CD14-positive monocyte (primary cell): ENCODE measurements at regions not wholly inside any gene's neighbourhood (a gene's known extent, or its start where the extent isn't known, plus 50 kb on each side); places are given as distances from the start of the nearest gene placed in this dataset.

Source experiments
- DNase-seq, 3 donors: peaks; one replicate each; pipeline ENCODE4 v3.0.0-alpha.2; 2011 to 2022
- H2AFZ ChIP-seq: 2 replicates; pipeline ENCODE4 v1.6.0; 2012; ENCODE audit warnings: mild to moderate bottlenecking, low read depth, low read length, inconsistent platforms; ENCODE audit not compliant: insufficient read depth, poor library complexity, severe bottlenecking
- H3K27ac ChIP-seq, 2 donors: 1 replicate in 1 of 2; 2 replicates in 1 of 2; pipeline ENCODE4 v1.5.1; 2012 to 2013; ENCODE audit warnings: low read length in 2 of 2, control low read depth in 1 of 2, inconsistent platforms in 1 of 2, low read depth in 1 of 2, mild to moderate bottlenecking in 1 of 2
- H3K27me3 ChIP-seq, 2 donors: one replicate each; pipeline versions ENCODE4 v1.6.0 to v1.6.1; 2011 to 2013; ENCODE audit warnings: low read length in 2 of 2; ENCODE audit not compliant: control insufficient read depth in 2 of 2, insufficient read depth in 2 of 2
- H3K36me3 ChIP-seq, 2 donors: replicated peaks in 1 of 2; 1 replicate in 1 of 2; 2 replicates in 1 of 2; pipeline versions ENCODE4 v1.5.1 to v1.6.1; 2012 to 2013; ENCODE audit warnings: low read length in 2 of 2, control low read depth in 1 of 2, inconsistent platforms in 1 of 2, mild to moderate bottlenecking in 1 of 2; ENCODE audit not compliant: insufficient read depth in 2 of 2, control insufficient read depth in 1 of 2
- H3K4me1 ChIP-seq, 2 donors: 1 replicate in 1 of 2; 2 replicates in 1 of 2; pipeline versions ENCODE4 v1.5.1 to v1.6.1; 2012 to 2013; ENCODE audit warnings: low read length in 2 of 2, control low read depth in 1 of 2, inconsistent platforms in 1 of 2, mild to moderate bottlenecking in 1 of 2, moderate library complexity in 1 of 2; ENCODE audit not compliant: insufficient read depth in 2 of 2, control insufficient read depth in 1 of 2
- H3K4me2 ChIP-seq: replicated peaks from 2 replicates; pipeline ENCODE3; 2012; ENCODE audit warnings: low read length, moderate library complexity, mild to moderate bottlenecking; ENCODE audit not compliant: poor library complexity, severe bottlenecking; ENCODE audit errors: extremely low read depth
- H3K4me3 ChIP-seq, 3 experiments: fragments of 200-600 bp in 1 of 3; sonication (generic) in 1 of 3; replicated peaks in 1 of 3; 1 replicate in 2 of 3; 2 replicates in 1 of 3; pipeline ENCODE4 v1.5.1; 2011 to 2013; ENCODE audit warnings: low read length in 3 of 3, mild to moderate bottlenecking in 3 of 3, control low read depth in 2 of 3, low read depth in 2 of 3, inconsistent platforms in 1 of 3, moderate library complexity in 1 of 3
- H3K79me2 ChIP-seq: 2 replicates; pipeline ENCODE4 v1.6.0; 2012; ENCODE audit warnings: mild to moderate bottlenecking, control low read depth, inconsistent platforms, low read length, moderate library complexity; ENCODE audit not compliant: insufficient read depth
- H3K9ac ChIP-seq: 2 replicates; pipeline ENCODE4 v1.6.0; 2017; ENCODE audit warnings: low read length, mild to moderate bottlenecking; ENCODE audit not compliant: insufficient read depth, poor library complexity, severe bottlenecking
- H3K9me3 ChIP-seq, 2 donors: replicated peaks in 1 of 2; 1 replicate in 1 of 2; 2 replicates in 1 of 2; pipeline versions ENCODE4 v1.5.1 to v1.6.1; 2012 to 2013; ENCODE audit warnings: low read length in 2 of 2, control low read depth in 1 of 2; ENCODE audit not compliant: control insufficient read depth in 1 of 2, insufficient read depth in 1 of 2
- H4K20me1 ChIP-seq: 2 replicates; pipeline ENCODE4 v1.6.0; 2012; ENCODE audit warnings: mild to moderate bottlenecking, low read length, control low read depth, moderate library complexity; ENCODE audit not compliant: insufficient read depth
- H3K27ac Mint-ChIP-seq, 7 donors: one replicate each; pipeline ENCODE4 v1.8.0; 2020; ENCODE audit warnings: mild to moderate bottlenecking in 7 of 7, mixed read lengths in 7 of 7, moderate library complexity in 6 of 7, inconsistent platforms in 2 of 7
- H3K27me3 Mint-ChIP-seq, 3 donors: one replicate each; pipeline ENCODE4 v1.8.0; 2021 to 2022; ENCODE audit warnings: low read depth in 3 of 3, mild to moderate bottlenecking in 3 of 3, mixed read lengths in 3 of 3, moderate library complexity in 3 of 3, inconsistent platforms in 1 of 3
- H3K36me3 Mint-ChIP-seq, 2 donors: one replicate each; pipeline ENCODE4 v1.8.0; 2020; ENCODE audit warnings: mixed read lengths in 2 of 2, inconsistent platforms in 1 of 2, mild to moderate bottlenecking in 1 of 2
- H3K4me1 Mint-ChIP-seq: one replicate; pipeline ENCODE4 v1.8.0; 2020; ENCODE audit warnings: mild to moderate bottlenecking, mixed read lengths
- H3K4me3 Mint-ChIP-seq, 2 donors: one replicate each; pipeline ENCODE4 v1.8.0; 2020; ENCODE audit warnings: mild to moderate bottlenecking in 2 of 2, mixed read lengths in 2 of 2, moderate library complexity in 1 of 2
- H3K9me3 Mint-ChIP-seq, 7 donors: one replicate each; pipeline ENCODE4 v1.8.0; 2020 to 2022; ENCODE audit warnings: mixed read lengths in 7 of 7, mild to moderate bottlenecking in 6 of 7, moderate library complexity in 6 of 7, inconsistent platforms in 2 of 7
- WGBS: methylation state at CpG from one replicate; pipeline ENCODE4 v1.1.5; 2013; ENCODE audit warnings: missing lambda C conversion rate; ENCODE audit not compliant: insufficient coverage; 5-methylcytosine and 5-hydroxymethylcytosine counted together
- intact Hi-C, 2 donors: fragments of 100-400 bp; cut with micrococcal nuclease; formaldehyde crosslinking; loops; one replicate each; pipeline versions ENCODE4 v1.15.0 to v1.15.1; 2023
- TF ChIP-seq, protein P1 (sequence below): fragments of 200-600 bp; IDR thresholded peaks from one replicate; pipeline ENCODE4 v1.8.0; 2022; ENCODE audit warnings: antibody characterized with exemption, mild to moderate bottlenecking

DNA sequence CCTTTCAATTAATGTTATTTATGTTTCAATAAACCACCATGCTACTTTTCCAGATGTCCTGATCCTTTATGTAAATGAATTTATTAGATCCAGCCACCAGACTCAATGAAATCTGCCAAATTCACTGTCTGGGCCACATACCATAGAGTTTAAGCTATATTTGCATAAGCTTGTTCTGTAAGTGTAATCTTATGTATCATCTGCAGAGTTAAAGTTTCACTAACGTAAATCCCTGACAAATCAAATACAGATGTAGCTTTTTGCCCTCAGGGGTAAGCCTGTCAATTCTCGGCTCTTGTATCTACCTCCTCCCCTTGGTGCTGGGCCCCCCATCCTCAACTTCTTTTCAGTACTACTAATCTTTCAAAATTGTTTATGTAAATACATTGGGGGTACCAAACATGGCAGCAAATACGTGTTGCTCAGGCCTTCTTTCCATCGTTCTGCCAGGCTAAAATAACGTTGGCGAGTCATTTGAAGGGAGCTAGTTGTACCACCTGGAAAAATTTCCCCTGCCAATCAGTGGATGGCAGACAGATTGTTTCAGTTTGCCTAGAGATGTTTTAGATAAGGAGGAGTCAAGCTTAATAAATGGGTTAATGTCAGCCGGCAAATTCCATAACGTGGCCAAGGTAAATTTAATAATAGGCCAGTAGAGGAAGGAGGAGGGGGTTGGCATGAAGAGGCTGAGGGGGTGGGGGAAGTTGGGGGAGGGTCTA lies 79.6 kb downstream of the RPS12 start:
- TF ChIP-seq, protein P1, sequence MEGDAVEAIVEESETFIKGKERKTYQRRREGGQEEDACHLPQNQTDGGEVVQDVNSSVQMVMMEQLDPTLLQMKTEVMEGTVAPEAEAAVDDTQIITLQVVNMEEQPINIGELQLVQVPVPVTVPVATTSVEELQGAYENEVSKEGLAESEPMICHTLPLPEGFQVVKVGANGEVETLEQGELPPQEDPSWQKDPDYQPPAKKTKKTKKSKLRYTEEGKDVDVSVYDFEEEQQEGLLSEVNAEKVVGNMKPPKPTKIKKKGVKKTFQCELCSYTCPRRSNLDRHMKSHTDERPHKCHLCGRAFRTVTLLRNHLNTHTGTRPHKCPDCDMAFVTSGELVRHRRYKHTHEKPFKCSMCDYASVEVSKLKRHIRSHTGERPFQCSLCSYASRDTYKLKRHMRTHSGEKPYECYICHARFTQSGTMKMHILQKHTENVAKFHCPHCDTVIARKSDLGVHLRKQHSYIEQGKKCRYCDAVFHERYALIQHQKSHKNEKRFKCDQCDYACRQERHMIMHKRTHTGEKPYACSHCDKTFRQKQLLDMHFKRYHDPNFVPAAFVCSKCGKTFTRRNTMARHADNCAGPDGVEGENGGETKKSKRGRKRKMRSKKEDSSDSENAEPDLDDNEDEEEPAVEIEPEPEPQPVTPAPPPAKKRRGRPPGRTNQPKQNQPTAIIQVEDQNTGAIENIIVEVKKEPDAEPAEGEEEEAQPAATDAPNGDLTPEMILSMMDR: no peak
- no peaks in the 10 kb centered on the region for H3K27me3 ChIP-seq
- no peak overlapping the region for H3K27ac ChIP-seq
- H2AFZ ChIP-seq: no peak overlapping the region
- Mint-ChIP-seq H3K27me3 (no peaks in the 10 kb centered on the region), H3K36me3 (no peaks in the 10 kb centered on the region), H3K4me1 (no peaks in the 10 kb centered on the region), H3K27ac (no peak overlapping the region), H3K9me3 (peaks cover 0 to 5% (median 4%) of the 10 kb centered on the region in 7 donors), H3K4me3 (no peak overlapping the region)
- H3K4me1 ChIP-seq: no peaks in the 10 kb centered on the region
- no peaks in the 10 kb centered on the region for H3K79me2 ChIP-seq
- H3K9ac ChIP-seq: no peak overlapping the region
- H4K20me1 ChIP-seq: no peaks in the 10 kb centered on the region
- DNase-seq: no peak
- no peaks in the 10 kb centered on the region for H3K9me3 ChIP-seq
- H3K4me3 ChIP-seq: no peak overlapping the region
- H3K4me2 ChIP-seq: no peak overlapping the region
- no peaks in the 10 kb centered on the region for H3K36me3 ChIP-seq
- WGBS: 95% methylated on average over 5 of the region's 8 CpGs
- intact Hi-C loops: no loop called here

DNA sequence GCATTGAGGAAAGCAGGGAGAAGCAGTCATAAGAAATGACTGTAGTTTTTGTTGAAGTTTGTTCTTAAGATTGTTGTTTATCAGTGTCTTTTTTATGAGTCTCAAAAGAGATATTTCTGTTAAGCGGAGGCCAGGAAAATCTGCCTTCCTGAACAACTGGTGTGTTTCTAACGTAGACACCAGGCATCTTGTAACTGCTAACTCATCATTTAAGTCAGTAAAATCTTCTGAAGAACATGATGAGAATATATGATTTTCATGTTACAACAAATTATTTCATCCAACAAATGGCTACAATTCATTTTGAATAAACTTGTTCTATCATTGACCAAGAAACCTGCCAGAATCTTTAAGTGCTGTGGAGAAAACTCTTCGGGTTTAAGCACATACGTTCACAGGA lies 84.0 kb downstream of the RPS12 start:
- no peaks in the 10 kb centered on the region for H3K36me3 ChIP-seq
- TF ChIP-seq, protein P1: no peak
- no peak overlapping the region for H3K4me3 ChIP-seq
- H3K27ac Mint-ChIP-seq: no peak overlapping the region
- H3K4me1 ChIP-seq: no peaks in the 10 kb centered on the region
- H3K27me3 Mint-ChIP-seq: peaks cover 0 to 1% (median 0%) of the 10 kb centered on the region in 3 donors
- no peaks in the 10 kb centered on the region for H3K27me3 ChIP-seq
- H4K20me1 ChIP-seq: no peaks in the 10 kb centered on the region
- H3K36me3 Mint-ChIP-seq: no peaks in the 10 kb centered on the region
- no peak overlapping the region for H3K4me2 ChIP-seq
- WGBS: no CpG with 5 or more reads among the region's 4 CpGs
- H3K9me3 ChIP-seq: no peaks in the 10 kb centered on the region
- no peak overlapping the region for H3K27ac ChIP-seq
- no peak overlapping the region for H3K9ac ChIP-seq
- DNase-seq: no peak
- H3K4me3 Mint-ChIP-seq: no peak overlapping the region
- peaks cover 0 to 3% (median 0%) of the 10 kb centered on the region in 7 donors for H3K9me3 Mint-ChIP-seq
- intact Hi-C loops: no loop called here
- H3K4me1 Mint-ChIP-seq: no peaks in the 10 kb centered on the region
- H3K79me2 ChIP-seq: no peaks in the 10 kb centered on the region
- no peak overlapping the region for H2AFZ ChIP-seq
